RWPE2 (cell line): ENCODE measurements at regions not wholly inside any gene's neighbourhood (a gene's known extent, or its start where the extent isn't known, plus 50 kb on each side); places are given as distances from the start of the nearest gene placed in this dataset.

ENCODE experiments used
- ATAC-seq: fragments of 200-7000 bp; cut with Tn5 transposase; 3 replicates; pipeline ENCODE4 v1.9.1; 2021; ENCODE audit warnings: low read depth
- DNase-seq: peaks from one replicate; pipeline ENCODE4 v3.0.0-alpha.2; 2020; ENCODE audit warnings: low spot score
- H3K27ac ChIP-seq: fragments of 450-650 bp; 2 replicates; pipeline ENCODE4 v1.5.1; 2017; ENCODE audit warnings: mild to moderate bottlenecking; ENCODE audit not compliant: poor library complexity, severe bottlenecking
- H3K27me3 ChIP-seq: fragments of 250-450 bp; sonication (Bioruptor Pico); 2 replicates; pipeline ENCODE4 v1.5.1; 2021; ENCODE audit warnings: mild to moderate bottlenecking, moderate library complexity; ENCODE audit not compliant: insufficient read depth, poor library complexity, severe bottlenecking
- H3K36me3 ChIP-seq: fragments of 250-450 bp; sonication (Bioruptor Pico); 2 replicates; pipeline ENCODE4 v1.5.1; 2020; ENCODE audit warnings: low read depth, mild to moderate bottlenecking, moderate library complexity
- H3K4me1 ChIP-seq: fragments of 250-450 bp; sonication (Bioruptor Pico); 2 replicates; pipeline ENCODE4 v1.5.1; 2021; ENCODE audit warnings: mild to moderate bottlenecking, moderate library complexity; ENCODE audit not compliant: insufficient read depth, poor library complexity, severe bottlenecking
- H3K4me3 ChIP-seq: fragments of 250-450 bp; sonication (Bioruptor Pico); 2 replicates; pipeline ENCODE4 v1.5.1; 2021; ENCODE audit warnings: mild to moderate bottlenecking, moderate library complexity; ENCODE audit not compliant: severe bottlenecking
- H3K9me3 ChIP-seq: fragments of 250-450 bp; sonication (Bioruptor Pico); 2 replicates; pipeline ENCODE4 v1.5.1; 2021; ENCODE audit warnings: mild to moderate bottlenecking, moderate library complexity; ENCODE audit not compliant: severe bottlenecking
- CTCF ChIP-seq: fragments of 450-650 bp; IDR thresholded peaks from one replicate; pipeline ENCODE4 v1.5.1; 2017; ENCODE audit warnings: mild to moderate bottlenecking, moderate library complexity; ENCODE audit not compliant: poor library complexity, severe bottlenecking

DNA sequence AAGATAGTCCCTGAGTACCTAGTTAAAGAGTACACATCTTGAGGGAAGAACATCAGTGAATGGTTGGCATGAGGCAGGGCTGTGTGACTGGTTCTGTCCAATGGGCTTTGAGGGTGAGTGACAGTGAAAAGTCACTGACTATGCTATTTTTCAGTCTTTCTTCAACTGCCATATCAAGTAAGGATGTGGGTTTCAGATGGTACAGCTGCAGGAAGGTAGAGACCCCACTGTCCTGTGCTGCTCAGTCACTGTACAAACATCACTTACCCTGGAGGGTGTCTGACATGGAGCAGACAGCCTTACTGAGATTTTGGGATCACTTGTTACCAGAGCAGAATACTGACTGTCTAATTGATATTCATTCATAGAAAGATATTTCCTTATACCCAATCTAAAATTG, 115.3 kb upstream of the ASCC3 start:
- Histone ChIP-seq H3K9me3 (no peaks in the 10 kb centered on the region), H3K4me1 (peaks cover 9% of the 10 kb centered on the region), H3K4me3 (no peak overlapping the region), H3K27ac (no peak overlapping the region), H3K36me3 (no peaks in the 10 kb centered on the region), H3K27me3 (no peaks in the 10 kb centered on the region)
- DNase-seq (no peak), ATAC-seq (no peak)
- TF ChIP-seq CTCF: no peak

GRCh38 chr6:100998111-100998510, 117.0 kb upstream of the ASCC3 start:
- no peaks in the 10 kb centered on the region for H3K9me3 ChIP-seq
- no peak for DNase-seq
- H3K4me1 ChIP-seq: peaks cover 9% of the 10 kb centered on the region
- H3K27me3 ChIP-seq: no peaks in the 10 kb centered on the region
- peak; percentile 45; the same call in 1 of the 3 replicates for ATAC-seq
- no peak overlapping the region for H3K4me3 ChIP-seq
- TF ChIP-seq CTCF: no peak
- no peak overlapping the region for H3K27ac ChIP-seq
- no peaks in the 10 kb centered on the region for H3K36me3 ChIP-seq

DNA sequence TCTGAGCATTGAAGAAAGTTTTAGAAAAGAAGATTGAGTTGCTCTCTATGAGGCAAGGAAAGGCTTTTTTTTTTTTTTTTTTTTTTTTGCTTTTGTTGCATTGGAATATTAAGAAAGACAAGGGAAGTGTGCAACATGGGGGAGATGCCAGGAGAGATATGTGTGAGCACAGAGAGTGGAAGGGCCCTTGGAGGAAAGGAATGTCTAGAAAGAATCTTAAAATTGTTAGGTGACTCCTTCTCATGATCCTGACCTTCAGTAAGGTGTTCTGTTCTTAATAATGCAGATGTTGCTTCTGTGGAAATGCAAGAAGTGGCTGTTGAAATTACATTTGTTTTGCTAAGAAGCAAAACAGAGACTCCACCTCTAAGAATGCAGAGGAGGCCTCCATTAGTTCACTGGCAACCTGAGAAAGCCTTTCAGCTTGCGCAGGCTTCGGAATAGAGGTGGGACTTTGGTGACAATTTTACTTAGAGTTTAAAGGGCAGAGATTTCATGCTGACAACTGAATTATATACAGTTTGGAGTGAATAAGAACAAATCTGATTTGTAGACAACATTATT, 118.0 kb upstream of the ASCC3 start:
- H3K27ac ChIP-seq: no peak overlapping the region
- no peaks in the 10 kb centered on the region for H3K36me3 ChIP-seq
- no peak for TF ChIP-seq CTCF
- no peak overlapping the region for H3K4me3 ChIP-seq
- H3K9me3 ChIP-seq: no peaks in the 10 kb centered on the region
- ATAC-seq (no peak), DNase-seq (no peak)
- H3K4me1 ChIP-seq: peaks cover 9% of the 10 kb centered on the region
- no peaks in the 10 kb centered on the region for H3K27me3 ChIP-seq

DNA sequence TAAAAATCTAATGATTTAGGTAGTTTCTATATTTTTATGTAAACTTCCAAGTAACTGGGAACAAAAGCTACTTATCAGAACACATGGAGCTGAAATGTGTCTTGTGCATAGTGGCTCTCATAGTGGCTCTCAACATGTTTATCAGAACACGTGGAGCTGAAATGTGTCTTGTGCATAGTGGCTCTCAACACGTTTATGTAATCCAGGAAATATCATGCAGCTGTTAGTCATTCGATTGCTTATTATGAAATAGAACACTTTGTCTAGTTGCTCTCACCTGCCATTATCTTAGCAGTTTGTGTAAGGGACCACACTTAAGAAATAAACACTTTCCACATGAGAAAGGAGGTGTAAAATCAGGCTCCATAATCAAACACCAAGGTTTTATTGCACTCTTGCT, 119.2 kb upstream of the ASCC3 start:
- no peaks in the 10 kb centered on the region for H3K27me3 ChIP-seq
- H3K27ac ChIP-seq: no peak overlapping the region
- no peak for TF ChIP-seq CTCF
- ATAC-seq (peak; percentile 79), DNase-seq (no peak)
- no peaks in the 10 kb centered on the region for H3K9me3 ChIP-seq
- peaks cover 9% of the 10 kb centered on the region for H3K4me1 ChIP-seq
- no peaks in the 10 kb centered on the region for H3K36me3 ChIP-seq
- H3K4me3 ChIP-seq: no peak overlapping the region

DNA sequence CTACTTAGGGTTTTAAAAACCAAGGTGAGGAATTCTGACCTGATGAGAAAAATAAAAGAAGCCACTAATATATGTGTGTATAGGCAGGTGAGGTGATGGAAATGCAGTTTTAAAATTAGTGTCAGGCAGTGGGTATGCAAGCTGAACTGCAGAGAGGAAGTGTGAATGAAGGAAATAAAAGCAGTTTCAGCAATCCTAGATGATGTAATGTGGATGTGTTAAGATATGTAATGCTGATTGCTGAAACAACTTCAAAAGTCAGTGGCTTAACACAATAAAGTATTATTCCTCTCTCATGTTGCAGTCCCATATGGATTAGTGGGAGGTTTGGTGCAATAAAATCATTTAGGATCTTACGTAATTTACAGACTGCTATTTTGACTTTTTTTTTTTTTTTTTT, 119.9 kb upstream of the ASCC3 start:
- Histone ChIP-seq H3K4me1 (peaks cover 9% of the 10 kb centered on the region), H3K27me3 (no peaks in the 10 kb centered on the region), H3K27ac (no peak overlapping the region), H3K9me3 (no peaks in the 10 kb centered on the region), H3K36me3 (no peaks in the 10 kb centered on the region), H3K4me3 (no peak overlapping the region)
- DNase-seq (no peak), ATAC-seq (peak; percentile 49; the same call in 1 of the 3 replicates)
- no peak for TF ChIP-seq CTCF
